H1 (cell line): ENCODE measurements at regions not wholly inside any gene's neighbourhood (a gene's known extent, or its start where the extent isn't known, plus 50 kb on each side); places are given as distances from the start of the nearest gene placed in this dataset.

Source experiments
- CTCF ChIA-PET: fragments of 300-600 bp; sonication (Branson Sonifier 250); formaldehyde crosslinking; loops from one replicate; lab custom pipeline; 2021; ENCODE audit not compliant: partially characterized antibody; lab: Charles Lee
- POLR2A ChIA-PET: fragments of 300-600 bp; sonication (Branson Sonifier 250); formaldehyde crosslinking; loops from one replicate; lab custom pipeline; 2021; ENCODE audit warnings: inconsistent platforms; ENCODE audit not compliant: partially characterized antibody; lab: Charles Lee
- DNase-seq, 2 experiments: peaks; one replicate each; pipeline versions ENCODE4 v3.0.0 to v3.0.0-alpha.2; 2010 to 2022; ENCODE audit warnings: low spot score in 2 of 2, low read depth in 1 of 2, mixed read lengths in 1 of 2
- FAIRE-seq: peaks from 2 replicates; lab custom pipeline; 2011; peaks lifted over from hg19 to GRCh38; lab: Jason Lieb, UNC
- H2AFZ ChIP-seq: 2 replicates; pipeline ENCODE4 v1.8.1; 2012; ENCODE audit warnings: low read length, inconsistent platforms
- H2AK5ac ChIP-seq: 2 replicates; pipeline ENCODE4 v1.6.1; 2013; ENCODE audit warnings: low read depth, low read length
- H2BK120ac ChIP-seq: replicated peaks from 2 replicates; pipeline ENCODE3; 2013; ENCODE audit warnings: low read depth, low read length, inconsistent platforms
- H2BK12ac ChIP-seq: 2 replicates; pipeline ENCODE4 v1.6.1; 2013; ENCODE audit warnings: low read depth, low read length
- H2BK15ac ChIP-seq: 2 replicates; pipeline ENCODE4 v1.6.1; 2013; ENCODE audit warnings: low read length
- H2BK20ac ChIP-seq: 2 replicates; pipeline ENCODE4 v1.6.1; 2013; ENCODE audit warnings: low read length
- H2BK5ac ChIP-seq: 2 replicates; pipeline ENCODE4 v1.6.1; 2013; ENCODE audit warnings: low read depth, low read length
- H3K14ac ChIP-seq: 2 replicates; pipeline ENCODE4 v1.6.1; 2013; ENCODE audit warnings: inconsistent platforms; ENCODE audit not compliant: insufficient read length
- H3K18ac ChIP-seq: 2 replicates; pipeline ENCODE4 v1.6.1; 2013; ENCODE audit warnings: low read length; ENCODE audit errors: extremely low read depth
- H3K23ac ChIP-seq: 2 replicates; pipeline ENCODE4 v1.6.1; 2013; ENCODE audit warnings: inconsistent platforms; ENCODE audit not compliant: insufficient read length
- H3K23me2 ChIP-seq: 2 replicates; pipeline ENCODE4 v1.6.1; 2013; ENCODE audit warnings: low read depth, low read length
- H3K27ac ChIP-seq: 2 replicates; pipeline ENCODE4 v1.6.1; 2011; ENCODE audit warnings: low read depth, low read length, inconsistent platforms
- H3K27me3 ChIP-seq, 4 experiments: replicated peaks in 1 of 4; 1 replicate in 1 of 4; 2 replicates in 3 of 4; pipeline versions ENCODE4 v1.6.1 to v1.8.1; 2011 to 2013; ENCODE audit warnings: low read length in 3 of 4, mild to moderate bottlenecking in 3 of 4, inconsistent platforms in 2 of 4, mixed read lengths in 2 of 4, moderate library complexity in 1 of 4; ENCODE audit not compliant: control insufficient read depth in 3 of 4, insufficient read depth in 3 of 4; ENCODE audit errors: extremely low read depth in 1 of 4
- H3K36me3 ChIP-seq, 4 experiments: 2 replicates each; pipeline versions ENCODE4 v1.6.1 to v1.8.1; 2011 to 2013; ENCODE audit warnings: mild to moderate bottlenecking in 4 of 4, low read length in 3 of 4, moderate library complexity in 2 of 4, control low read depth in 1 of 4, inconsistent platforms in 1 of 4; ENCODE audit not compliant: insufficient read depth in 4 of 4, control insufficient read depth in 2 of 4
- H3K4ac ChIP-seq: replicated peaks from 2 replicates; pipeline ENCODE3; 2013; ENCODE audit warnings: low read length, low read depth, mixed read lengths, inconsistent platforms; ENCODE audit not compliant: insufficient read length
- H3K4me1 ChIP-seq, 4 experiments: replicated peaks in 1 of 4; 1 replicate in 1 of 4; 2 replicates in 3 of 4; pipeline versions ENCODE4 v1.6.1 to v1.8.1; 2011 to 2013; ENCODE audit warnings: low read length in 3 of 4, inconsistent platforms in 2 of 4, mixed read lengths in 1 of 4; ENCODE audit not compliant: insufficient read depth in 4 of 4, control insufficient read depth in 3 of 4
- H3K4me2 ChIP-seq, 2 experiments: 2 replicates each; pipeline versions ENCODE4 v1.6.1 to v1.8.1; 2011 to 2013; ENCODE audit warnings: low read depth in 2 of 2, low read length in 2 of 2, control low read depth in 1 of 2, inconsistent platforms in 1 of 2, mild to moderate bottlenecking in 1 of 2; ENCODE audit not compliant: insufficient read depth in 1 of 2
- H3K4me3 ChIP-seq, 4 experiments: fragments of 200-600, 300-600 bp in 1 of 4; sonication (generic), shearing (Covaris generic), sonication (Bioruptor Twin) in 1 of 4; 2 replicates each; pipeline versions ENCODE4 v1.5.1 to v1.8.1; 2011 to 2016; ENCODE audit warnings: low read length in 4 of 4, low read depth in 3 of 4, control low read depth in 2 of 4, inconsistent platforms in 2 of 4, mild to moderate bottlenecking in 2 of 4, mixed read lengths in 1 of 4, moderate library complexity in 1 of 4; ENCODE audit not compliant: insufficient read depth in 2 of 4; ENCODE audit errors: extremely low read depth in 1 of 4
- H3K56ac ChIP-seq: replicated peaks from 2 replicates; pipeline ENCODE3; 2013; ENCODE audit warnings: low read depth, mild to moderate bottlenecking, mixed read lengths, low read length, inconsistent platforms; ENCODE audit not compliant: insufficient read length
- H3K79me1 ChIP-seq: 2 replicates; pipeline ENCODE4 v1.6.1; 2013; ENCODE audit warnings: low read depth, low read length, control low read depth
- H3K79me2 ChIP-seq, 2 experiments: 2 replicates each; pipeline versions ENCODE4 v1.6.1 to v1.8.1; 2012 to 2013; ENCODE audit warnings: low read length in 2 of 2, mild to moderate bottlenecking in 2 of 2, inconsistent platforms in 1 of 2; ENCODE audit not compliant: insufficient read depth in 2 of 2, control insufficient read depth in 1 of 2
- H3K9ac ChIP-seq, 4 experiments: replicated peaks in 1 of 4; 1 replicate in 1 of 4; 2 replicates in 3 of 4; pipeline versions ENCODE4 v1.6.1 to v1.8.1; 2011 to 2013; ENCODE audit warnings: low read depth in 3 of 4, low read length in 3 of 4, control low read depth in 2 of 4, mild to moderate bottlenecking in 2 of 4, moderate library complexity in 2 of 4, inconsistent platforms in 1 of 4; ENCODE audit errors: extremely low read depth in 1 of 4
- H3K9me3 ChIP-seq, 2 experiments: 2 replicates each; pipeline versions ENCODE4 v1.6.1 to v1.8.1; 2012 to 2013; ENCODE audit warnings: mild to moderate bottlenecking in 2 of 2, moderate library complexity in 2 of 2, control low read depth in 1 of 2, inconsistent platforms in 1 of 2, low read depth in 1 of 2, low read length in 1 of 2, mixed read lengths in 1 of 2; ENCODE audit not compliant: insufficient read depth in 2 of 2
- H4K20me1 ChIP-seq, 2 experiments: replicated peaks in 1 of 2; 2 replicates each; pipeline versions ENCODE3 to v1.8.1; 2011 to 2013; ENCODE audit warnings: inconsistent platforms in 2 of 2, low read length in 2 of 2, mild to moderate bottlenecking in 1 of 2; ENCODE audit not compliant: insufficient read depth in 2 of 2, control insufficient read depth in 1 of 2
- H4K5ac ChIP-seq: 2 replicates; pipeline ENCODE4 v1.6.1; 2013; ENCODE audit warnings: low read length, low read depth, mixed read lengths, inconsistent platforms; ENCODE audit not compliant: insufficient read length
- H4K8ac ChIP-seq: 2 replicates; pipeline ENCODE4 v1.8.0; 2013; ENCODE audit warnings: mild to moderate bottlenecking, moderate library complexity, low read length, inconsistent platforms; ENCODE audit not compliant: insufficient read depth; ENCODE audit errors: extremely low read depth
- H4K91ac ChIP-seq: replicated peaks from 2 replicates; pipeline ENCODE3; 2013; ENCODE audit warnings: low read length, mixed read lengths, inconsistent platforms; ENCODE audit not compliant: insufficient read length
- RAD21 ChIP-seq, 2 experiments: IDR thresholded peaks in 1 of 2; conservative IDR thresholded peaks in 1 of 2; 2 replicates each; pipeline ENCODE4 v1.6.1; 2011; ENCODE audit warnings: low read depth in 2 of 2, low read length in 2 of 2, improper control_type of control experiment in 1 of 2, inconsistent platforms in 1 of 2, mild to moderate bottlenecking in 1 of 2, moderate library complexity in 1 of 2
- SIRT6 ChIP-seq: IDR thresholded peaks from one replicate; pipeline ENCODE4 v1.7.1; 2012; ENCODE audit warnings: low read length, inconsistent platforms
- WGBS, 2 experiments: shearing (Covaris generic) in 1 of 2; methylation state at CpG; one replicate each; pipeline versions ENCODE4 v1.1.6 to v1.1.7; 2013 to 2015; ENCODE audit warnings: low lambda C conversion rate in 2 of 2, mixed read lengths in 2 of 2, inconsistent platforms in 1 of 2, low coverage in 1 of 2, missing lambda C conversion rate in 1 of 2; ENCODE audit not compliant: insufficient replicate concordance in 2 of 2, insufficient coverage in 1 of 2, insufficient read length in 1 of 2; ENCODE audit errors: extremely low coverage in 1 of 2, missing lambda C conversion rate in 1 of 2; 5-methylcytosine and 5-hydroxymethylcytosine counted together
- TF ChIP-seq, protein P1 (sequence below): IDR thresholded peaks from 2 replicates; pipeline ENCODE4 v1.6.1; 2012; ENCODE audit warnings: inconsistent platforms

DNA sequence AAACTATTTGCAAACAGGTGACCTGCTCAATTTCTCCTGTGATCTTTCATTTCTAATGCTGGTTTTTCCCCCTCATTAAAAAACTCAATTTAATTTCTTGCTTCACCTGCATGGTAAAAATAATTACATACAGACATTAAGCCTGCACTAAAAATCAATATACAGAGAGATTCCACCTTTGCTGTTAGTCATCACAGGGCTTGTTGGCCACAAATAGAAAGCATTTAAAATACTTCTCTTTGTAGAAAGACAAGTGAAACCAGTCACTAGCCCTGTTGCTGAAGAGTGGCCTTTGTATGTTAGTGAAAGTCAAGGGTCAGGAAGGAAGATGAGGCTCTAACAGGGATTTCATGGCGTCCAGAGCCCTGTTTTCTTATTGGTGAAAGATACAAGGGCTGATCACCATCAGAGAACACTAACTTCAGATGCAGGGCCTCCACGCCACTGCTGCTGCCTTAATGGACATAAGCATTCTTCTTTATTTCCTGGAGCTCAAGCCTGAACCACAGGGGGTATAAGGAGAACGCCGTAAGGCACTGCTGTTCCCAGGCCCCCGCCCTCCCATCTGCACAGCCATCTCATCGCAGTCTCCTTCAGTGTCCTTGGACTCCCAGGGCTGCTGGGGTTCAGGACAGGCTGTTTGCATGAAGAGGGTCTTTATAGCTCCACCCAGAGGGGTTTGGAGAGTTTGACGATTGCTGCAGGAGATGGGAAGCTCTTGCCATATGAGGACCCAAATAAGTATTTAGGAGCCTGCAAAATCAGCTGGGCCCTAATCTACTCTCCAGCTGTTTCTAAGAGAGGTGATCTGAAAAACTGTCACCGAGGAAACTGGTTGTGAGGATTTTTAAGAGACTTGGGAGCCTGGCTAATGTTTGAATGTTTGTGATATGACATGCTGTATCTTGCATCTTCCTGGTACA, 117.3 kb upstream of the IRF2BP2 start:
- H3K14ac ChIP-seq, result no peak overlapping the region
- no peak overlapping the region for H3K18ac ChIP-seq
- H3K27ac ChIP-seq, result no peak overlapping the region
- no peak overlapping the region for H3K4me3 ChIP-seq
- H3K9me3 ChIP-seq, result no peaks in the 10 kb centered on the region
- H2BK5ac ChIP-seq, result 0 out of 2 replicates have a peak overlapping the region, but pooled peaks have one; percentile 72
- DNase-seq (no peak), FAIRE-seq (no peak)
- H3K79me1 ChIP-seq, result no peaks in the 10 kb centered on the region
- H3K27me3 ChIP-seq, result no peaks in the 10 kb centered on the region; a peak in 2 of 7 replicates
- ChIA-PET POLR2A (interaction anchor here (0.9 to 1.2 kb wide), 2 partner anchors 17 to 111 kb away, joined by 3 to 4 read pairs; no protein-coding TSS in a partner anchor), CTCF (interaction anchor here (0.6 to 2.2 kb wide), 11 partner anchors 8 to 230 kb away, joined by 3 to 6 read pairs (median 4); no protein-coding TSS in a partner anchor)
- H3K36me3 ChIP-seq, result no peaks in the 10 kb centered on the region
- TF ChIP-seq RAD21 (IDR thresholded peaks at IDR 0.05 in 1 of 2, conservative IDR thresholded peaks at IDR 0.05 in 1 of 2; ENCODE audit: low read depth in 2 of 2, low read length in 2 of 2) (peak; percentile 5 to 19; a peak in 1 of 4 replicates), SIRT6 (no peak)
- TF ChIP-seq, protein P1, sequence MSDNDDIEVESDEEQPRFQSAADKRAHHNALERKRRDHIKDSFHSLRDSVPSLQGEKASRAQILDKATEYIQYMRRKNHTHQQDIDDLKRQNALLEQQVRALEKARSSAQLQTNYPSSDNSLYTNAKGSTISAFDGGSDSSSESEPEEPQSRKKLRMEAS, result no peak
- no peaks in the 10 kb centered on the region for H4K20me1 ChIP-seq
- no peak overlapping the region for H4K5ac ChIP-seq
- peaks cover 12 to 33% (median 19%) of the 10 kb centered on the region in 4 experiments for H3K4me1 ChIP-seq
- H3K4me2 ChIP-seq, result no peak overlapping the region
- WGBS, 2 experiments, result 82% methylated on average over 5 of the region's 8 CpGs; no CpG with 5 or more reads in 1 of the 2 experiments
- H2BK15ac ChIP-seq, result no peak overlapping the region
- H2AFZ ChIP-seq, result no peak overlapping the region
- H4K8ac ChIP-seq, result no peak overlapping the region
- no peak overlapping the region for H3K56ac ChIP-seq
- no peak overlapping the region for H4K91ac ChIP-seq
- no peak overlapping the region for H2BK120ac ChIP-seq
- H3K9ac ChIP-seq, result no peak overlapping the region
- no peaks in the 10 kb centered on the region for H3K79me2 ChIP-seq
- H2AK5ac ChIP-seq, result no peak overlapping the region
- H3K4ac ChIP-seq, result no peak overlapping the region
- peak overlapping the region; percentile 2; the same call in 1 of the 2 replicates for H2BK20ac ChIP-seq
- H3K23ac ChIP-seq, result no peak overlapping the region
- no peaks in the 10 kb centered on the region for H3K23me2 ChIP-seq
- H2BK12ac ChIP-seq, result no peak overlapping the region
